ENCODE measurements at regions not wholly inside any gene's neighbourhood (a gene's known extent, or its start where the extent isn't known, plus 50 kb on each side); places are given as distances from the start of the nearest gene placed in this dataset.

- TF ChIP-seq CTCF (conservative IDR thresholded peaks at IDR 0.05 in 1 of 2, IDR thresholded peaks at IDR 0.05 in 1 of 2; ENCODE audit: low read depth in 1 of 2, low read length in 2 of 2) (no peak), EZH2 (IDR thresholded peaks at IDR 0.05; ENCODE audit: low read length, missing control alignments) (no peak)
Measured at GRCh38 chr1:191969290-191969689, 189.0 kb upstream of the RGS18 start.

All from fibroblast of lung (primary cell).